ENCODE measurements at regions not wholly inside any gene's neighbourhood (a gene's known extent, or its start where the extent isn't known, plus 50 kb on each side); places are given as distances from the start of the nearest gene placed in this dataset.

DNA sequence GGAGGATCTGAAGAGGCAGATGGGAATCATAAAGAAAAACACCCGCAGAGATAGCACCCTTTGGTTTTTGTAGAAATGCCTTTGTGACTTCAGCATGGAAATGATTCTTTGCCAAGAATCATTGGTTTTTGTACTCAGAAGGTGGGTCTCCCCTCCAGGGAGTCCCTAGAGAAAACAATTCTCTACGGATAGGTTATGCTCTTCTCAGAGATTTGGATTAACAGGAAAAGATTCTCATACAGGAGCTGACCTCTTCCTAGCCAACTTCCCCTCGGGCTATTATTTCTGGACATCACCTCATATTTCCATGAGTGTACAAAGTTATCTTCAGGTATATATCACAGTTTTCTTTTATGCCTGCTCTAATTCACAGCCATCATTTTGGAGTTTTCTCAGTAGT lies 274.2 kb upstream of the HABP2 start:
- DNase-seq (ENCODE audit: low read depth in 1 of 2, low spot score in 1 of 2) = no peak
- Histone ChIP-seq H3K27me3 (ENCODE audit: insufficient read depth, poor library complexity, severe bottlenecking) (no peaks in the 10 kb centered on the region), H3K27ac (replicated peaks) (no peak overlapping the region), H3K4me3 (replicated peaks; ENCODE audit: insufficient read depth, low read length) (no peak overlapping the region)
- TF ChIP-seq SPI1 (IDR thresholded peaks at IDR 0.05; ENCODE audit: borderline replicate concordance, low read depth) = no peak
- no peak for TF ChIP-seq GABPA (IDR thresholded peaks at IDR 0.05; ENCODE audit: low read depth)
- TF ChIP-seq, protein P1, sequence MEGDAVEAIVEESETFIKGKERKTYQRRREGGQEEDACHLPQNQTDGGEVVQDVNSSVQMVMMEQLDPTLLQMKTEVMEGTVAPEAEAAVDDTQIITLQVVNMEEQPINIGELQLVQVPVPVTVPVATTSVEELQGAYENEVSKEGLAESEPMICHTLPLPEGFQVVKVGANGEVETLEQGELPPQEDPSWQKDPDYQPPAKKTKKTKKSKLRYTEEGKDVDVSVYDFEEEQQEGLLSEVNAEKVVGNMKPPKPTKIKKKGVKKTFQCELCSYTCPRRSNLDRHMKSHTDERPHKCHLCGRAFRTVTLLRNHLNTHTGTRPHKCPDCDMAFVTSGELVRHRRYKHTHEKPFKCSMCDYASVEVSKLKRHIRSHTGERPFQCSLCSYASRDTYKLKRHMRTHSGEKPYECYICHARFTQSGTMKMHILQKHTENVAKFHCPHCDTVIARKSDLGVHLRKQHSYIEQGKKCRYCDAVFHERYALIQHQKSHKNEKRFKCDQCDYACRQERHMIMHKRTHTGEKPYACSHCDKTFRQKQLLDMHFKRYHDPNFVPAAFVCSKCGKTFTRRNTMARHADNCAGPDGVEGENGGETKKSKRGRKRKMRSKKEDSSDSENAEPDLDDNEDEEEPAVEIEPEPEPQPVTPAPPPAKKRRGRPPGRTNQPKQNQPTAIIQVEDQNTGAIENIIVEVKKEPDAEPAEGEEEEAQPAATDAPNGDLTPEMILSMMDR (IDR thresholded peaks at IDR 0.05; ENCODE audit: insufficient read depth, low read length) = no peak

DNA sequence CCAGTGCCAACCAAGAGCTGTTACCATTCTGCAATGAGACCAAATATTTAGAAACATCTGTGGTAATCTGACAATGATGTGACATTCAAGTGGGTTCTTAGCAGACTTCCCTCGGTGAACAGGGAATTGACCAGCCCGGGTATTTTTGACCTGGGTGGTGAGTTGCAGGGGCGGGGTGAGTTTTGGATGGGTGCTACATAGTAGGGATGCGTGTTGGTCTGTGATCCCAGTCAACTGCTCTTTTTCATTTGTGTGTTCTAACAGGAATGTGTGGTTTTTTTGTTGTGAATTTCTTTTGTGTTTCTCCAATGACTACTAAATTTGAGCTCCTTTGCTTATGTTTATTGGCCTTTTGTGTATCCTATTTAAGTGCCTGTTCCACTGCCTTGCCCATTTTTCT lies 273.6 kb upstream of the HABP2 start:
- TF ChIP-seq, protein P1 (IDR thresholded peaks at IDR 0.05; ENCODE audit: insufficient read depth, low read length) = no peak
- TF ChIP-seq SPI1 (IDR thresholded peaks at IDR 0.05; ENCODE audit: borderline replicate concordance, low read depth) = no peak
- no peak for TF ChIP-seq POLR2AphosphoS5 (IDR thresholded peaks at IDR 0.05; ENCODE audit: low read depth)
- no peak for TF ChIP-seq GABPA (IDR thresholded peaks at IDR 0.05; ENCODE audit: low read depth)
- TF ChIP-seq, protein P2, sequence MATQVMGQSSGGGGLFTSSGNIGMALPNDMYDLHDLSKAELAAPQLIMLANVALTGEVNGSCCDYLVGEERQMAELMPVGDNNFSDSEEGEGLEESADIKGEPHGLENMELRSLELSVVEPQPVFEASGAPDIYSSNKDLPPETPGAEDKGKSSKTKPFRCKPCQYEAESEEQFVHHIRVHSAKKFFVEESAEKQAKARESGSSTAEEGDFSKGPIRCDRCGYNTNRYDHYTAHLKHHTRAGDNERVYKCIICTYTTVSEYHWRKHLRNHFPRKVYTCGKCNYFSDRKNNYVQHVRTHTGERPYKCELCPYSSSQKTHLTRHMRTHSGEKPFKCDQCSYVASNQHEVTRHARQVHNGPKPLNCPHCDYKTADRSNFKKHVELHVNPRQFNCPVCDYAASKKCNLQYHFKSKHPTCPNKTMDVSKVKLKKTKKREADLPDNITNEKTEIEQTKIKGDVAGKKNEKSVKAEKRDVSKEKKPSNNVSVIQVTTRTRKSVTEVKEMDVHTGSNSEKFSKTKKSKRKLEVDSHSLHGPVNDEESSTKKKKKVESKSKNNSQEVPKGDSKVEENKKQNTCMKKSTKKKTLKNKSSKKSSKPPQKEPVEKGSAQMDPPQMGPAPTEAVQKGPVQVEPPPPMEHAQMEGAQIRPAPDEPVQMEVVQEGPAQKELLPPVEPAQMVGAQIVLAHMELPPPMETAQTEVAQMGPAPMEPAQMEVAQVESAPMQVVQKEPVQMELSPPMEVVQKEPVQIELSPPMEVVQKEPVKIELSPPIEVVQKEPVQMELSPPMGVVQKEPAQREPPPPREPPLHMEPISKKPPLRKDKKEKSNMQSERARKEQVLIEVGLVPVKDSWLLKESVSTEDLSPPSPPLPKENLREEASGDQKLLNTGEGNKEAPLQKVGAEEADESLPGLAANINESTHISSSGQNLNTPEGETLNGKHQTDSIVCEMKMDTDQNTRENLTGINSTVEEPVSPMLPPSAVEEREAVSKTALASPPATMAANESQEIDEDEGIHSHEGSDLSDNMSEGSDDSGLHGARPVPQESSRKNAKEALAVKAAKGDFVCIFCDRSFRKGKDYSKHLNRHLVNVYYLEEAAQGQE (IDR thresholded peaks at IDR 0.05; ENCODE audit: insufficient replicate concordance, low read depth) = no peak
- H3K27me3 ChIP-seq (ENCODE audit: insufficient read depth, poor library complexity, severe bottlenecking) = no peaks in the 10 kb centered on the region
- no peak overlapping the region for H3K27ac ChIP-seq (replicated peaks)
- no peak overlapping the region for H3K4me3 ChIP-seq (replicated peaks; ENCODE audit: insufficient read depth, low read length)
- no peak for DNase-seq (ENCODE audit: low read depth in 1 of 2, low spot score in 1 of 2)

DNA sequence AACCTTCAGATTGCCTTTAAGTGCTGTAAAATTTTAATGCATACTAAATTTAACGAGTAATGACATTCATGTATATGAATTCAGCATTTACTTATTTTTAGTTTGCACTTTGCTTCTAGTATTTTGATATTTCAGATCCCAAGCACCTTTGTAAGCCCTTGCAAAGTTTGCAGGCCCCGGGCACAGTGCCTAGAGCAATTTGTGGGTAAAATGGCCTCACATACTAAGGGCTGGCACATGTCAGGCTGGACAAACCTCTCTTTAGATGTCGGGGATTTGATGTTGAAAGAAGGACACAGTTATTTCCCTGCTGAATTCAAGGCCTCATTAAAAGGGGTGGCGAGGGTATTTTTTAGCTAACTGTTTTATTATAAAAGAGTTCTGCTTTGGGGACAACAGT lies 270.3 kb upstream of the HABP2 start:
- Histone ChIP-seq H3K27ac (replicated peaks) (no peak overlapping the region), H3K4me3 (replicated peaks; ENCODE audit: insufficient read depth, low read length) (no peak overlapping the region), H3K27me3 (ENCODE audit: insufficient read depth, poor library complexity, severe bottlenecking) (no peaks in the 10 kb centered on the region)
- no peak for DNase-seq (ENCODE audit: low read depth in 1 of 2, low spot score in 1 of 2)
- TF ChIP-seq, protein P1 (IDR thresholded peaks at IDR 0.05; ENCODE audit: insufficient read depth, low read length) = no peak
- TF ChIP-seq, protein P2 (IDR thresholded peaks at IDR 0.05; ENCODE audit: insufficient replicate concordance, low read depth) = no peak
- TF ChIP-seq SPI1 (IDR thresholded peaks at IDR 0.05; ENCODE audit: borderline replicate concordance, low read depth) (no peak), POLR2AphosphoS5 (IDR thresholded peaks at IDR 0.05; ENCODE audit: low read depth) (no peak), GABPA (IDR thresholded peaks at IDR 0.05; ENCODE audit: low read depth) (no peak)

DNA sequence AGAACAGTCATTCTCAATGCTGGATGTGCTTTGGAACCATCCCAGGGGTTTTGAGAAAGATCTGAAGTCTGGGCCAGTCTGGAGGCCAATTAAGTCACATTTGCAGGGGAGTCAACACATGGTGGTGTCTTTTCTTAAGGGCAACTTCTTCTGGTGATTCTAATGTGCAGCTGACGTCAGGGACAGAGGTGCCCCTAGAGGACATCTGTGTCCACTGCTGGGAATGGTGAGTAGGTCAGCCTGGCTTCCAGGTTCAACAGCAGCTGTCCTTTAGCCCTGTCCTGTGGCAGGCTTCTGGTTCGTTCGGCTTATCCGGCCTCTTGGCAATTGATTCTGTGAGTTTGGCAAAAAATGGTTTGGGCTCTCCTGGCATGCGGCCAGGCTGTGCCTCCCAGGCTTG lies 269.7 kb upstream of the HABP2 start:
- Histone ChIP-seq H3K27me3 (ENCODE audit: insufficient read depth, poor library complexity, severe bottlenecking) (no peaks in the 10 kb centered on the region), H3K4me3 (replicated peaks; ENCODE audit: insufficient read depth, low read length) (no peak overlapping the region), H3K27ac (replicated peaks) (no peak overlapping the region)
- TF ChIP-seq POLR2AphosphoS5 (IDR thresholded peaks at IDR 0.05; ENCODE audit: low read depth) (no peak), SPI1 (IDR thresholded peaks at IDR 0.05; ENCODE audit: borderline replicate concordance, low read depth) (no peak), GABPA (IDR thresholded peaks at IDR 0.05; ENCODE audit: low read depth) (no peak)
- TF ChIP-seq, protein P2 (IDR thresholded peaks at IDR 0.05; ENCODE audit: insufficient replicate concordance, low read depth) = no peak
- TF ChIP-seq, protein P1 (IDR thresholded peaks at IDR 0.05; ENCODE audit: insufficient read depth, low read length) = no peak
- DNase-seq (ENCODE audit: low read depth in 1 of 2, low spot score in 1 of 2) = no peak

Data from HL-60 (cell line).